Immature natural killer cell (primary cell): ENCODE measurements at regions not wholly inside any gene's neighbourhood (a gene's known extent, or its start where the extent isn't known, plus 50 kb on each side); places are given as distances from the start of the nearest gene placed in this dataset.
"Not testable (repeated sequence)": the region's sequence is repeated elsewhere in the genome, so short reads cannot be mapped to it uniquely, and the experiment has no call there.

Source experiments
- DNase-seq, 3 donors: peaks; one replicate each; pipeline ENCODE4 v3.0.0; 2022; ENCODE audit warnings: mixed read lengths in 1 of 3
- H3K27ac Mint-ChIP-seq, 6 donors: one replicate each; pipeline ENCODE4 v1.8.0; 2020; ENCODE audit warnings: mixed read lengths in 6 of 6, mild to moderate bottlenecking in 5 of 6, inconsistent platforms in 4 of 6, moderate library complexity in 3 of 6
- H3K27me3 Mint-ChIP-seq, 3 donors: one replicate each; pipeline ENCODE4 v1.8.0; 2020 to 2021; ENCODE audit warnings: low read depth in 3 of 3, mild to moderate bottlenecking in 3 of 3, mixed read lengths in 3 of 3, moderate library complexity in 3 of 3, inconsistent platforms in 1 of 3
- H3K36me3 Mint-ChIP-seq, 3 donors: one replicate each; pipeline ENCODE4 v1.8.0; 2020; ENCODE audit warnings: mixed read lengths in 3 of 3, inconsistent platforms in 2 of 3, mild to moderate bottlenecking in 2 of 3
- H3K4me1 Mint-ChIP-seq, 2 donors: one replicate each; pipeline ENCODE4 v1.8.0; 2020; ENCODE audit warnings: inconsistent platforms in 2 of 2, mild to moderate bottlenecking in 2 of 2, mixed read lengths in 2 of 2, moderate library complexity in 1 of 2
- H3K4me3 Mint-ChIP-seq, 5 donors: one replicate each; pipeline ENCODE4 v1.8.0; 2020; ENCODE audit warnings: mild to moderate bottlenecking in 5 of 5, mixed read lengths in 5 of 5, inconsistent platforms in 3 of 5, moderate library complexity in 3 of 5
- H3K9me3 Mint-ChIP-seq, 6 donors: one replicate each; pipeline ENCODE4 v1.8.0; 2020; ENCODE audit warnings: mild to moderate bottlenecking in 6 of 6, mixed read lengths in 6 of 6, inconsistent platforms in 4 of 6, moderate library complexity in 3 of 6

- not testable (repeated sequence) for H3K27me3 Mint-ChIP-seq, H3K36me3 Mint-ChIP-seq, H3K4me1 Mint-ChIP-seq, H3K4me3 Mint-ChIP-seq, H3K27ac Mint-ChIP-seq, DNase-seq
- H3K9me3 Mint-ChIP-seq = peaks cover 1 to 16% (median 7%) of the 10 kb centered on the region in 6 donors
These were observed 160.2 kb upstream of the FOLH1 start for GRCh38 chr11:49368556-49368955.

GRCh38 chr11:49365375-49365774 is 157.0 kb upstream of the FOLH1 start:
- H3K9me3 Mint-ChIP-seq = peaks cover 2 to 25% (median 8%) of the 10 kb centered on the region in 6 donors
- H3K36me3 Mint-ChIP-seq, H3K27ac Mint-ChIP-seq, H3K4me3 Mint-ChIP-seq, H3K27me3 Mint-ChIP-seq, H3K4me1 Mint-ChIP-seq, DNase-seq: not testable (repeated sequence)

GRCh38 chr11:49362994-49363393 is 154.6 kb upstream of the FOLH1 start:
- not testable (repeated sequence) for H3K4me3 Mint-ChIP-seq, H3K36me3 Mint-ChIP-seq, DNase-seq, H3K4me1 Mint-ChIP-seq, H3K27me3 Mint-ChIP-seq, H3K27ac Mint-ChIP-seq
- H3K9me3 Mint-ChIP-seq = peaks cover 5 to 32% (median 14%) of the 10 kb centered on the region in 6 donors

- H3K4me3 Mint-ChIP-seq, DNase-seq, H3K4me1 Mint-ChIP-seq, H3K36me3 Mint-ChIP-seq, H3K27ac Mint-ChIP-seq, H3K27me3 Mint-ChIP-seq: not testable (repeated sequence)
- peaks cover 6 to 23% (median 16%) of the 10 kb centered on the region in 6 donors for H3K9me3 Mint-ChIP-seq
These were observed 146.1 kb upstream of the FOLH1 start for GRCh38 chr11:49354536-49354935.

- H3K27me3 Mint-ChIP-seq, H3K27ac Mint-ChIP-seq, H3K4me3 Mint-ChIP-seq, H3K36me3 Mint-ChIP-seq, DNase-seq, H3K4me1 Mint-ChIP-seq: not testable (repeated sequence)
- H3K9me3 Mint-ChIP-seq = peaks cover 10 to 20% (median 12%) of the 10 kb centered on the region in 6 donors
These were observed 144.5 kb upstream of the FOLH1 start for GRCh38 chr11:49352868-49353267.

GRCh38 chr11:49346627-49347026 is 138.2 kb upstream of the FOLH1 start:
- not testable (repeated sequence) for H3K27ac Mint-ChIP-seq, H3K4me1 Mint-ChIP-seq, H3K27me3 Mint-ChIP-seq, DNase-seq, H3K4me3 Mint-ChIP-seq, H3K36me3 Mint-ChIP-seq
- peaks cover 2 to 17% (median 6%) of the 10 kb centered on the region in 6 donors for H3K9me3 Mint-ChIP-seq

GRCh38 chr11:49328485-49329186 is 120.2 kb upstream of the FOLH1 start:
- not testable (repeated sequence) for DNase-seq, H3K27ac Mint-ChIP-seq, H3K36me3 Mint-ChIP-seq, H3K4me1 Mint-ChIP-seq, H3K4me3 Mint-ChIP-seq, H3K27me3 Mint-ChIP-seq
- peaks cover 8 to 46% (median 12%) of the 10 kb centered on the region in 6 donors for H3K9me3 Mint-ChIP-seq

GRCh38 chr11:49327766-49328165 is 119.4 kb upstream of the FOLH1 start:
- peaks cover 5 to 41% (median 12%) of the 10 kb centered on the region in 6 donors for H3K9me3 Mint-ChIP-seq
- H3K36me3 Mint-ChIP-seq, H3K4me1 Mint-ChIP-seq, DNase-seq, H3K27me3 Mint-ChIP-seq, H3K4me3 Mint-ChIP-seq, H3K27ac Mint-ChIP-seq: not testable (repeated sequence)

GRCh38 chr11:49326651-49327050 is 118.2 kb upstream of the FOLH1 start:
- not testable (repeated sequence) for H3K4me3 Mint-ChIP-seq

GRCh38 chr11:49316180-49316579 is 107.8 kb upstream of the FOLH1 start:
- no peak overlapping the region for H3K27ac Mint-ChIP-seq
- H3K4me1 Mint-ChIP-seq = no peaks in the 10 kb centered on the region
- H3K9me3 Mint-ChIP-seq = peaks cover 11 to 40% (median 23%) of the 10 kb centered on the region in 6 donors
- H3K27me3 Mint-ChIP-seq = no peaks in the 10 kb centered on the region
- H3K36me3 Mint-ChIP-seq = no peaks in the 10 kb centered on the region
- DNase-seq = no peak
- no peak overlapping the region for H3K4me3 Mint-ChIP-seq

More at GRCh38 chr11:49326651-49327050, 118.2 kb upstream of the FOLH1 start:
- not testable (repeated sequence) for DNase-seq, H3K27me3 Mint-ChIP-seq, H3K4me1 Mint-ChIP-seq, H3K27ac Mint-ChIP-seq, H3K36me3 Mint-ChIP-seq
- H3K9me3 Mint-ChIP-seq = peaks cover 3 to 33% (median 12%) of the 10 kb centered on the region in 6 donors

GRCh38 chr11:49303080-49303479 is 94.7 kb upstream of the FOLH1 start:
- Mint-ChIP-seq H3K27me3 (peaks cover 0 to 2% (median 0%) of the 10 kb centered on the region in 3 donors), H3K4me1 (no peaks in the 10 kb centered on the region)
- DNase-seq = no peak

GRCh38 chr11:49302360-49302759 is 94.0 kb upstream of the FOLH1 start:
- Mint-ChIP-seq H3K27ac (no peak overlapping the region), H3K9me3 (peaks cover 3 to 26% (median 12%) of the 10 kb centered on the region in 6 donors), H3K4me3 (no peak overlapping the region), H3K4me1 (no peaks in the 10 kb centered on the region), H3K27me3 (peaks cover 0 to 2% (median 0%) of the 10 kb centered on the region in 3 donors), H3K36me3 (no peaks in the 10 kb centered on the region)
- DNase-seq = no peak

More at GRCh38 chr11:49303080-49303479, 94.7 kb upstream of the FOLH1 start:
- H3K9me3 Mint-ChIP-seq = peaks cover 4 to 19% (median 10%) of the 10 kb centered on the region in 6 donors
- no peak overlapping the region for H3K27ac Mint-ChIP-seq
- H3K4me3 Mint-ChIP-seq = no peak overlapping the region
- no peaks in the 10 kb centered on the region for H3K36me3 Mint-ChIP-seq

- DNase-seq, H3K27me3 Mint-ChIP-seq, H3K36me3 Mint-ChIP-seq, H3K27ac Mint-ChIP-seq, H3K4me3 Mint-ChIP-seq, H3K4me1 Mint-ChIP-seq: not testable (repeated sequence)
- H3K9me3 Mint-ChIP-seq = peaks cover 0 to 23% (median 16%) of the 10 kb centered on the region in 6 donors
These were observed 89.6 kb upstream of the FOLH1 start for GRCh38 chr11:49298017-49298416.

GRCh38 chr11:49283911-49284310 is 75.5 kb upstream of the FOLH1 start:
- not testable (repeated sequence) for H3K4me3 Mint-ChIP-seq, H3K36me3 Mint-ChIP-seq, H3K27ac Mint-ChIP-seq, DNase-seq, H3K27me3 Mint-ChIP-seq, H3K4me1 Mint-ChIP-seq
- H3K9me3 Mint-ChIP-seq = peaks cover 3 to 38% (median 8%) of the 10 kb centered on the region in 6 donors

GRCh38 chr11:49283282-49283681 is 74.9 kb upstream of the FOLH1 start:
- H3K27ac Mint-ChIP-seq, H3K4me3 Mint-ChIP-seq, H3K4me1 Mint-ChIP-seq, H3K36me3 Mint-ChIP-seq, H3K27me3 Mint-ChIP-seq, DNase-seq: not testable (repeated sequence)
- peaks cover 3 to 35% (median 9%) of the 10 kb centered on the region in 6 donors for H3K9me3 Mint-ChIP-seq
